ENCODE measurements at regions not wholly inside any gene's neighbourhood (a gene's known extent, or its start where the extent isn't known, plus 50 kb on each side); places are given as distances from the start of the nearest gene placed in this dataset.
"Not testable (repeated sequence)": the region's sequence is repeated elsewhere in the genome, so short reads cannot be mapped to it uniquely, and the experiment has no call there.

- not testable (repeated sequence) for DNase-seq
Observed at GRCh38 chr4:188438391-188438824, 299.2 kb downstream of the TRIML1 start.

GRCh38 chr4:188439641-188440311, 300.5 kb downstream of the TRIML1 start:
- DNase-seq, result peak; percentile 51

GRCh38 chr4:188444500-188444899, 305.3 kb downstream of the TRIML1 start:
- DNase-seq, result no peak

- not testable (repeated sequence) for DNase-seq
Observed at GRCh38 chr4:188448996-188449395, 309.8 kb downstream of the TRIML1 start.

GRCh38 chr4:188450571-188450970, 311.3 kb downstream of the TRIML1 start:
- DNase-seq, result no peak

GRCh38 chr4:188452097-188452496, 312.9 kb downstream of the TRIML1 start:
- no peak for DNase-seq

- DNase-seq, result no peak
Observed at GRCh38 chr4:188454575-188454974, 315.3 kb downstream of the TRIML1 start.

GRCh38 chr4:188455062-188455752, 316.0 kb downstream of the TRIML1 start:
- DNase-seq, result no peak

- DNase-seq, result no peak
Observed at GRCh38 chr4:188459381-188459780, 320.1 kb downstream of the TRIML1 start.

GRCh38 chr4:188463909-188464308, 324.7 kb downstream of the TRIML1 start:
- no peak for DNase-seq

GRCh38 chr4:188466001-188466400, 326.8 kb downstream of the TRIML1 start:
- no peak for DNase-seq

GRCh38 chr4:188484256-188484655, 345.0 kb downstream of the TRIML1 start:
- no peak for DNase-seq

- no peak for DNase-seq
Observed at GRCh38 chr4:188485906-188486305, 346.7 kb downstream of the TRIML1 start.

GRCh38 chr4:188492886-188493285, 353.6 kb downstream of the TRIML1 start:
- DNase-seq, result no peak

GRCh38 chr4:188495169-188495568, 355.9 kb downstream of the TRIML1 start:
- no peak for DNase-seq

GRCh38 chr4:188511431-188511830, 372.2 kb downstream of the TRIML1 start:
- DNase-seq, result no peak

GRCh38 chr4:188532751-188533150, 393.5 kb downstream of the TRIML1 start:
- no peak for DNase-seq

GRCh38 chr4:188534297-188534696, 395.1 kb downstream of the TRIML1 start:
- no peak for DNase-seq

GRCh38 chr4:188534917-188535316, 395.7 kb downstream of the TRIML1 start:
- DNase-seq, result no peak

- no peak for DNase-seq
Observed at GRCh38 chr4:188536826-188537225, 397.6 kb downstream of the TRIML1 start.

- no peak for DNase-seq
Observed at GRCh38 chr4:188550296-188550695, 411.1 kb downstream of the TRIML1 start.

GRCh38 chr4:188551156-188551555, 411.9 kb downstream of the TRIML1 start:
- no peak for DNase-seq

GRCh38 chr4:188552741-188553275, 413.6 kb downstream of the TRIML1 start:
- DNase-seq, result no peak

GRCh38 chr4:188554413-188554812, 415.2 kb downstream of the TRIML1 start:
- DNase-seq, result no peak

Measured in NCI-H2171 treated with DMSO at 0.1 percent for 48 hours (cell line).